Body of pancreas (tissue), 4 donors: ENCODE measurements at regions not wholly inside any gene's neighbourhood (a gene's known extent, or its start where the extent isn't known, plus 50 kb on each side); places are given as distances from the start of the nearest gene placed in this dataset.

Experiments
- ATAC-seq: fragments of 150-250 bp; one replicate; pipeline ENCODE4 v1.9.1; 2016
- DNase-seq, 4 donors: peaks; one replicate each; pipeline ENCODE4 v3.0.0-alpha.2; 2019
- H3K27ac ChIP-seq, 4 donors: fragments of 200-600 bp; sonication (generic); 1 replicate in 3 of 4; 2 replicates in 1 of 4; pipeline versions ENCODE4 v1.5.1 to v1.6.1; 2016 to 2019; ENCODE audit warnings: mild to moderate bottlenecking in 1 of 4, mixed read lengths in 1 of 4, moderate library complexity in 1 of 4
- H3K27me3 ChIP-seq, 2 donors: fragments of 200-600 bp; sonication (generic); one replicate each; pipeline ENCODE4 v1.6.0; 2016; ENCODE audit warnings: mild to moderate bottlenecking in 1 of 2
- H3K36me3 ChIP-seq, 2 donors: fragments of 200-600 bp; sonication (generic); replicated peaks in 1 of 2; 2 replicates each; pipeline ENCODE4 v1.5.1; 2016; ENCODE audit warnings: low read depth in 2 of 2; ENCODE audit not compliant: insufficient read depth in 1 of 2
- H3K4me1 ChIP-seq: fragments of 200-600 bp; sonication (generic); one replicate; pipeline ENCODE4 v1.6.0; 2016
- H3K4me3 ChIP-seq, 2 donors: fragments of 200-600 bp; sonication (generic); 1 replicate in 1 of 2; 2 replicates in 1 of 2; pipeline ENCODE4 v1.5.1; 2016 to 2019
- H3K9me3 ChIP-seq, 3 donors: fragments of 200-600 bp; sonication (generic); 1 replicate in 2 of 3; 2 replicates in 1 of 3; pipeline ENCODE4 v1.5.1; 2016
- POLR2A ChIP-seq, 3 donors: fragments of 450-650 bp; IDR thresholded peaks; one replicate each; pipeline ENCODE4 v1.6.1; 2016; ENCODE audit warnings: antibody characterized with exemption in 3 of 3, mild to moderate bottlenecking in 2 of 3
- WGBS, 2 donors: methylation state at CpG; one replicate each; pipeline ENCODE4 v1.1.5; 2017; 5-methylcytosine and 5-hydroxymethylcytosine counted together
- intact Hi-C: fragments of 100-400 bp; cut with DNase I; formaldehyde crosslinking; loops from one replicate; pipeline ENCODE4 v1.15.1; 2023
- TF ChIP-seq, protein P1 (sequence below), 7 experiments: fragments of 450-650 bp in 4 of 7; fragments of 200-600 bp in 3 of 7; sonication (generic) in 3 of 7; IDR thresholded peaks; one replicate each; pipeline ENCODE4 v1.5.1; 2016 to 2019; ENCODE audit warnings: antibody characterized with exemption in 7 of 7

DNA sequence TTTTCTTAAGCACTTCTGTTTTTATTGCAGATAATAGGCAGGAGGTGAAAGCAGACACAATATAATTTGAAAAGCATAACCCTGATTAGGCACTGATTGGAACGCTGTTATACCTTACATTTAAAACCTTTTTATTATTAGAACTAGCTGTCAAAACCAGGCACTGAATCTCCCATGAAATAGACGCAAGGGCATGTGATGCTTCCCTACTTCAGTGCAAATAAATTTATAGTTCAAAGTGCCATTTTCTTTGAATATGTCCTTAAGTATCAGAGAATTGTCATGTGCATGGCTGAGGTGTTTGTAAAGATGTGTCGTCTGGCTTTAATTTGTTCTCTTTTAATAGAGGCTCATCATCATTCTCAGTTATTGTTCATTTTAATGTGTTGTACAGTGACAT lies 386.0 kb downstream of the NR2F2 start:
- ATAC-seq (no peak), DNase-seq (no peak)
- Histone ChIP-seq H3K27ac (no peak overlapping the region), H3K27me3 (no peaks in the 10 kb centered on the region), H3K36me3 (no peaks in the 10 kb centered on the region), H3K9me3 (no peaks in the 10 kb centered on the region), H3K4me3 (no peak overlapping the region), H3K4me1 (no peaks in the 10 kb centered on the region)
- intact Hi-C loops = no loop called here
- TF ChIP-seq, protein P1, sequence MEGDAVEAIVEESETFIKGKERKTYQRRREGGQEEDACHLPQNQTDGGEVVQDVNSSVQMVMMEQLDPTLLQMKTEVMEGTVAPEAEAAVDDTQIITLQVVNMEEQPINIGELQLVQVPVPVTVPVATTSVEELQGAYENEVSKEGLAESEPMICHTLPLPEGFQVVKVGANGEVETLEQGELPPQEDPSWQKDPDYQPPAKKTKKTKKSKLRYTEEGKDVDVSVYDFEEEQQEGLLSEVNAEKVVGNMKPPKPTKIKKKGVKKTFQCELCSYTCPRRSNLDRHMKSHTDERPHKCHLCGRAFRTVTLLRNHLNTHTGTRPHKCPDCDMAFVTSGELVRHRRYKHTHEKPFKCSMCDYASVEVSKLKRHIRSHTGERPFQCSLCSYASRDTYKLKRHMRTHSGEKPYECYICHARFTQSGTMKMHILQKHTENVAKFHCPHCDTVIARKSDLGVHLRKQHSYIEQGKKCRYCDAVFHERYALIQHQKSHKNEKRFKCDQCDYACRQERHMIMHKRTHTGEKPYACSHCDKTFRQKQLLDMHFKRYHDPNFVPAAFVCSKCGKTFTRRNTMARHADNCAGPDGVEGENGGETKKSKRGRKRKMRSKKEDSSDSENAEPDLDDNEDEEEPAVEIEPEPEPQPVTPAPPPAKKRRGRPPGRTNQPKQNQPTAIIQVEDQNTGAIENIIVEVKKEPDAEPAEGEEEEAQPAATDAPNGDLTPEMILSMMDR (IDR thresholded peaks at IDR 0.05) = no peak
- no peak for TF ChIP-seq POLR2A (IDR thresholded peaks at IDR 0.05)
- WGBS, 2 donors = 38 to 42% methylated on average over 3 of the region's 3 CpGs

DNA sequence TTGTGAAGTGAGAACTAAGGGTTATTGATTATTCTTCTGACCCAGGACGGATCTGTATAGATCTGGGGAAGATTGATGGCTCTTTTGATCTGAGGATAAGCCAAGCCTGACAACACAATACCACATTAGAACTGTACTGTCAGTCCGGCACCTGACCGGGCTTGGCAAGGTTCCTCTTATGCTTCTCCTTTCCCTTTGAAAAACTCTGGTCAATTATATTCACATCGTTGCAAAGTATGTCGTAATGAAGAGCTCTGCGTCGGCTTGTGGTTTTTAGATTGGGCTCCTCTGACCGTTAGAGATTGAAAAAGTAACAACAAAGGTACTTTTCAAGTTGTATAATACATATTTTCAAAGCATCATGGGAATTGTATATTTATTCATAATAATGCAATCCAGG lies 389.8 kb downstream of the NR2F2 start:
- no peaks in the 10 kb centered on the region for H3K27me3 ChIP-seq
- no peak overlapping the region for H3K27ac ChIP-seq
- no peaks in the 10 kb centered on the region for H3K36me3 ChIP-seq
- ATAC-seq (no peak), DNase-seq (peak in 1 of 4 donors; percentile 5)
- H3K4me3 ChIP-seq = no peak overlapping the region
- intact Hi-C loops = no loop called here
- H3K9me3 ChIP-seq = no peaks in the 10 kb centered on the region
- no peak for TF ChIP-seq POLR2A (IDR thresholded peaks at IDR 0.05)
- TF ChIP-seq, protein P1 (IDR thresholded peaks at IDR 0.05) = no peak
- WGBS, 2 donors = 5 to 10% methylated on average over 6 to 8 of the region's 8 CpGs
- H3K4me1 ChIP-seq = no peaks in the 10 kb centered on the region

DNA sequence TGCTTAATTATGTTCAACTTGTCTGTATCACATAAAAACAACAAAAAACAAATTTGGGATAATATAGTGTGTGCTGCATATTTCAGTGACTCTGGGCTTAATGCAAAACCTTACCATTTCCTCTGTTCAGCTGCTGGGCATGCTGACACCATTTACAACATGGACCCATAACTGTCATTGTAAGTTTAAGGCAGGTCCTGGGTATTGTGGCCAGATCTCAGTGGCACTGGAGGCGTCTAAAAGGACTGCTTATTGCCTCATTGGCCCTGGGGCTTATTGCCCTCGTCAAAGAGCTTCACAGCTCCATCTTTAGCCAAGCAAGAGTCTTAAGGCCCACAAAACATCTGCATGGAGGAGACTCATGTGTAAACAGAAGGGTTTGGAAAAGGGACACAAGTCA lies 390.2 kb downstream of the NR2F2 start:
- Histone ChIP-seq H3K4me1 (no peaks in the 10 kb centered on the region), H3K9me3 (no peaks in the 10 kb centered on the region), H3K27me3 (no peaks in the 10 kb centered on the region), H3K27ac (no peak overlapping the region), H3K36me3 (no peaks in the 10 kb centered on the region), H3K4me3 (no peak overlapping the region)
- TF ChIP-seq, protein P1 (IDR thresholded peaks at IDR 0.05) = no peak
- no peak for TF ChIP-seq POLR2A (IDR thresholded peaks at IDR 0.05)
- intact Hi-C loops = no loop called here
- ATAC-seq (no peak), DNase-seq (no peak)
- WGBS, 2 donors = 37 to 46% methylated on average over 2 of the region's 2 CpGs

DNA sequence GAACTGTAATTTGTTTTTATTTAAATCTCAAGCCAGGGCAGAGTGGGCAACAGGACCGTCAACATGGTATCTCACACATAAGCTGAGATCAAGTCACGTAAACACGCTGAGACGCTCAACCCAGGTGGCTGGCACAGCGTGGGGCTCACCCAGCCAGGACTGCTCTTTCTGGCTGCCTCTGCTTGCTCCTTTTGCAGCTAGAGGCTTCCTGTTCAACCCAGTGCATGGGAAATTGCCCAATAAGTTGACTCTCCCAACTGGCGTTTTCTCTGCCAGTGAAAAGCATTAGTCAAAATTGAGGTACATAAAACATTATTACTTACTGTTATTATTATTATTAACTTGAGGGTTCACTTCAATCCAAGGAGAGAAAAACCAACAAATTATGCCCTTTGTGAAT lies 398.1 kb downstream of the NR2F2 start:
- ATAC-seq = no peak
- no peak for DNase-seq

DNA sequence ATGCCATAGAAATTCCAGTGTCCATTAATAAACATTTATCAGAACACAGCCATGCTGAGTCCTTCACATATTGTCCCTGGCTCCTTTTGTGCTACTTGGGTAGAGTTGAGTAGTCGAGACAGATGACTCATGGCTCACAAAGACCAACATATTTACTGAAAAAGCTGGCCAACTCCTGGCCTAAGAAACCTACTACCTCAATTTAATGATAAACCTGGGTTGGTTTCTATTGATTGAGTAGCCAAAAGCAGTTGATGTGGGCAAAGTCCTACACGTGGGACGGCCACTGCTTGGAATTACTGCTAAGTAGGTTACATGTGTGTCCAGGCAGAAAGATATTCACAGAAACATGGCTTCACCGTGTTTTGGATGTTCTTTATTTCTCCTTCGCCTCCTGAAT lies 402.2 kb downstream of the NR2F2 start:
- DNase-seq (no peak), ATAC-seq (no peak)
- Histone ChIP-seq H3K4me1 (no peaks in the 10 kb centered on the region), H3K27me3 (no peaks in the 10 kb centered on the region), H3K36me3 (no peaks in the 10 kb centered on the region), H3K4me3 (no peak overlapping the region), H3K27ac (no peak overlapping the region), H3K9me3 (no peaks in the 10 kb centered on the region)
- 57 to 65% methylated on average over 5 of the region's 5 CpGs for WGBS, 2 donors
- intact Hi-C loops = no loop called here
- no peak for TF ChIP-seq POLR2A (IDR thresholded peaks at IDR 0.05)
- TF ChIP-seq, protein P1 (IDR thresholded peaks at IDR 0.05) = no peak

More for the DNA sequence above, 398.1 kb downstream of the NR2F2 start:
- 45 to 54% methylated on average over 5 to 6 of the region's 6 CpGs for WGBS, 2 donors
- Histone ChIP-seq H3K4me1 (no peaks in the 10 kb centered on the region), H3K27ac (no peak overlapping the region), H3K36me3 (no peaks in the 10 kb centered on the region), H3K9me3 (no peaks in the 10 kb centered on the region), H3K27me3 (no peaks in the 10 kb centered on the region), H3K4me3 (no peak overlapping the region)
- intact Hi-C loops = no loop called here
- TF ChIP-seq POLR2A (IDR thresholded peaks at IDR 0.05) = no peak
- TF ChIP-seq, protein P1 (IDR thresholded peaks at IDR 0.05) = no peak
